ENCODE measurements at regions not wholly inside any gene's neighbourhood (a gene's known extent, or its start where the extent isn't known, plus 50 kb on each side); places are given as distances from the start of the nearest gene placed in this dataset.

- no peak for TF ChIP-seq POLR2AphosphoS5 (IDR thresholded peaks at IDR 0.05; ENCODE audit: low read depth, low read length)
- no peak for TF ChIP-seq TAF1 (IDR thresholded peaks at IDR 0.05; ENCODE audit: low read depth, low read length)
- TF ChIP-seq POLR2A (IDR thresholded peaks at IDR 0.05; ENCODE audit: low read depth, low read length), result no peak
- TF ChIP-seq SPI1 (IDR thresholded peaks at IDR 0.05; ENCODE audit: low read depth, low read length), result no peak
- no peak for TF ChIP-seq PAX5 (IDR thresholded peaks at IDR 0.05; ENCODE audit: insufficient read depth, low read length, severe bottlenecking)
Measured at GRCh38 chr9:75700252-75700640, 190.2 kb upstream of the PCSK5 start.

Measured in GM12891 (cell line).